ENCODE measurements at regions not wholly inside any gene's neighbourhood (a gene's known extent, or its start where the extent isn't known, plus 50 kb on each side); places are given as distances from the start of the nearest gene placed in this dataset.

GRCh38 chr9:89773170-89773569 lies 168.4 kb downstream of the GADD45G start:
- no peak for DNase-seq

GRCh38 chr9:89774858-89775370 lies 170.1 kb downstream of the GADD45G start:
- no peak for DNase-seq

GRCh38 chr9:89775641-89776040 lies 170.8 kb downstream of the GADD45G start:
- DNase-seq: no peak

GRCh38 chr9:89776795-89777525 lies 172.1 kb downstream of the GADD45G start:
- no peak for DNase-seq

- DNase-seq: no peak
Measured at GRCh38 chr9:89777544-89777943, 172.7 kb downstream of the GADD45G start.

GRCh38 chr9:89778100-89779090 lies 173.6 kb downstream of the GADD45G start:
- DNase-seq: no peak

GRCh38 chr9:89779405-89780203 lies 174.8 kb downstream of the GADD45G start:
- no peak for DNase-seq

- no peak for DNase-seq
Measured at GRCh38 chr9:89780959-89781358, 176.1 kb downstream of the GADD45G start.

GRCh38 chr9:89781838-89782540 lies 177.2 kb downstream of the GADD45G start:
- no peak for DNase-seq

GRCh38 chr9:89786655-89787054 lies 181.8 kb downstream of the GADD45G start:
- no peak for DNase-seq

GRCh38 chr9:89787595-89787994 lies 182.8 kb downstream of the GADD45G start:
- no peak for DNase-seq

GRCh38 chr9:89788434-89788833 lies 183.6 kb downstream of the GADD45G start:
- DNase-seq: no peak

GRCh38 chr9:89789922-89790510 lies 185.2 kb downstream of the GADD45G start:
- DNase-seq: no peak

- DNase-seq: no peak
Measured at GRCh38 chr9:89790542-89791109, 185.8 kb downstream of the GADD45G start.

- no peak for DNase-seq
Measured at GRCh38 chr9:89791754-89792153, 186.9 kb downstream of the GADD45G start.

- DNase-seq: no peak
Measured at GRCh38 chr9:89792189-89793123, 187.6 kb downstream of the GADD45G start.

GRCh38 chr9:89793124-89793495 lies 188.3 kb downstream of the GADD45G start:
- DNase-seq: no peak

GRCh38 chr9:89793551-89793950 lies 188.7 kb downstream of the GADD45G start:
- no peak for DNase-seq

GRCh38 chr9:89794918-89795317 lies 190.1 kb downstream of the GADD45G start:
- DNase-seq: no peak

GRCh38 chr9:89795538-89796195 lies 190.9 kb downstream of the GADD45G start:
- no peak for DNase-seq
